ENCODE measurements at regions not wholly inside any gene's neighbourhood (a gene's known extent, or its start where the extent isn't known, plus 50 kb on each side); places are given as distances from the start of the nearest gene placed in this dataset.

GRCh38 chr3:162193148-162194095, 696.8 kb downstream of the OTOL1 start:
- Mint-ChIP-seq H3K4me3 (no peak overlapping the region), H3K36me3 (ENCODE audit: low read depth) (no peaks in the 10 kb centered on the region), H3K9me3 (peaks cover 16% of the 10 kb centered on the region), H3K27me3 (ENCODE audit: low read depth) (no peaks in the 10 kb centered on the region), H3K4me1 (peaks cover 8% of the 10 kb centered on the region), H3K27ac (peak overlapping the region in 1 of 3 experiments; percentile 76)
- no peak for TF ChIP-seq CTCF (IDR thresholded peaks at IDR 0.05; ENCODE audit: unreplicated experiment in 3 of 3)

DNA sequence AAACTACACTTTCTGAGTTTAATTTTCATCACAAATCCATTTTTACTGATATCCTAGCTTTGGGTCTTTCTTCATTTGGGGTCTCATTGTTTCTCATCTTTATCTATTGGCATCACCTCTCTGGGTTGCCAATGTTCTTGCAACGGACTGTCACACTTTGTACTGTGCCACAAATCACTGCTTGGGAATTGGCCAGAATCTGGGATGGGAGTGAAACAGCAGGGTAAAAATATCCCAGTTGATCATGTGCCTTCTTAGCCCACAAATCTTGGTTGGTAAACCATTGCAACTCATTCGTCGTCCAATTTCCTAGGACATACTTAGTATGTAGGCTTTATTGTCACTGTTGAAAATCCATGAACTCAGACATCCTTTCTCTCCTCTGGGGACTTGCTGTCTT, 698.5 kb downstream of the OTOL1 start:
- H3K4me3 Mint-ChIP-seq: no peak overlapping the region
- peaks cover 8% of the 10 kb centered on the region for H3K4me1 Mint-ChIP-seq
- no peak for TF ChIP-seq CTCF (IDR thresholded peaks at IDR 0.05; ENCODE audit: unreplicated experiment in 3 of 3)
- H3K27ac Mint-ChIP-seq: no peak overlapping the region
- H3K36me3 Mint-ChIP-seq (ENCODE audit: low read depth): no peaks in the 10 kb centered on the region
- H3K9me3 Mint-ChIP-seq: peaks cover 6% of the 10 kb centered on the region
- no peaks in the 10 kb centered on the region for H3K27me3 Mint-ChIP-seq (ENCODE audit: low read depth)

DNA sequence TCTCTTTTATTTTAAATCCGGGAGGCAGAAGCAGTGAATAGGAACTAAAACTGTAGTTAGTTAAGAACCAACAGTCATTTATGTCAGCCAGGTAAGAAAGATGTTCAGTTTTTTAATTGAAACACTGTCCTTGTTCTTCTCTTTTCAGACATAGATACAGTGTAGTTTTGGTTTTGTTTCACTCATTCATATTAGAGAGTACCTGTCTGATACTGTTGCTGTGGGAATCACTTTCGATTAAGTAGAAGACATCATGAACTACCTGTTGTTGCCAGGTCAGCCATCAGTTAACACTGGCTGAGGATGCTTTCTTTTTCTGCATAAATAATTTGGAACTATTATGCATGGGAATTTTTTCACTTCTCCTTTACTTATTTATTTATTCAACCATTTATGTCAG, 700.4 kb downstream of the OTOL1 start:
- H3K27me3 Mint-ChIP-seq (ENCODE audit: low read depth): no peaks in the 10 kb centered on the region
- H3K4me3 Mint-ChIP-seq: no peak overlapping the region
- no peak for TF ChIP-seq CTCF (IDR thresholded peaks at IDR 0.05; ENCODE audit: unreplicated experiment in 3 of 3)
- H3K4me1 Mint-ChIP-seq: peaks cover 8% of the 10 kb centered on the region
- no peak overlapping the region for H3K27ac Mint-ChIP-seq
- H3K36me3 Mint-ChIP-seq (ENCODE audit: low read depth): no peaks in the 10 kb centered on the region
- no peaks in the 10 kb centered on the region for H3K9me3 Mint-ChIP-seq

DNA sequence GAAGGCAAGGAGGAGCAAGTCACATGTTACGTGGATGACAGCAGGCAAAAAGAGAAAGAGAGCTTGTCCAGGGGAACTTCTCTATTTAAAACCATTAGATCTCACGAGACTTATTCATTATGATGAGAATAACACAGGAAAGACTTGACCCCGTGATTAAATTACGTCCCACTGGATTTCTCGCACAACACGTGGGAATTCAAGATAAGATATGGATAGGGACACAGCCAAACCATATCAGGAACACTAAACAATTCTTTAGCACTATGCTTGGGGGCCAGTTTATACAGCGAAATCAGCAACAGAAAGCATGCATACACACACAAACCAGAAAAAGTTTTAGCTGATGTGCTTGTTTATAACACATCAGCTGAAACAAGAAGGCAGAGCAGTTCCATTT, 704.2 kb downstream of the OTOL1 start:
- H3K9me3 Mint-ChIP-seq: no peaks in the 10 kb centered on the region
- H3K4me1 Mint-ChIP-seq: no peaks in the 10 kb centered on the region
- H3K36me3 Mint-ChIP-seq (ENCODE audit: low read depth): no peaks in the 10 kb centered on the region
- no peak for TF ChIP-seq CTCF (IDR thresholded peaks at IDR 0.05; ENCODE audit: unreplicated experiment in 3 of 3)
- no peak overlapping the region for H3K27ac Mint-ChIP-seq
- no peak overlapping the region for H3K4me3 Mint-ChIP-seq
- no peaks in the 10 kb centered on the region for H3K27me3 Mint-ChIP-seq (ENCODE audit: low read depth)

DNA sequence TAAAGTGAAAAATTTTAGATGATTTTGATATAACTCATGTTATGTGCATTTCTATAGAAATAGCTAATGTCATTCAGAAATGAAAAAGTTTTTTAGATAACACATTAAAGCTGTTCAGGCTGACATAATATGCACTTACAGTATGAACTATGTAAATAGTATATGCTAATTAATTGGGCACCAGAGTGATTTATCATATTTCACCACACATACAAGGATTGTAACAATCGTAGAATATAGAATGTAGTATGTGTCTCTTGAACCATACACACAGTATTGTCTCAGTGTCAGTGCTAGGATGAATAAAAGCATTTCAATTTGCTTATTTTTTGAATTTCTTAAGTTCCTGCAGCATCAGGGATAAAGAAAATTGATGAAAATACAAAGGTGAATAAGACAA, 710.0 kb downstream of the OTOL1 start:
- Mint-ChIP-seq H3K9me3 (no peaks in the 10 kb centered on the region), H3K27ac (no peak overlapping the region), H3K4me3 (no peak overlapping the region), H3K4me1 (no peaks in the 10 kb centered on the region), H3K27me3 (ENCODE audit: low read depth) (no peaks in the 10 kb centered on the region), H3K36me3 (ENCODE audit: low read depth) (no peaks in the 10 kb centered on the region)
- no peak for TF ChIP-seq CTCF (IDR thresholded peaks at IDR 0.05; ENCODE audit: unreplicated experiment in 3 of 3)

- no peak for TF ChIP-seq CTCF (IDR thresholded peaks at IDR 0.05; ENCODE audit: unreplicated experiment in 3 of 3)
- H3K9me3 Mint-ChIP-seq: no peaks in the 10 kb centered on the region
- H3K4me3 Mint-ChIP-seq: no peak overlapping the region
- peaks cover under 1% of the 10 kb centered on the region for H3K4me1 Mint-ChIP-seq
- H3K27me3 Mint-ChIP-seq (ENCODE audit: low read depth): peaks cover 2% of the 10 kb centered on the region
- H3K27ac Mint-ChIP-seq: no peak overlapping the region
- H3K36me3 Mint-ChIP-seq (ENCODE audit: low read depth): no peaks in the 10 kb centered on the region
Observed at GRCh38 chr3:162211470-162211869, 714.9 kb downstream of the OTOL1 start.

Measured in nephron (organoid).